Loucy (cell line): ENCODE measurements at regions not wholly inside any gene's neighbourhood (a gene's known extent, or its start where the extent isn't known, plus 50 kb on each side); places are given as distances from the start of the nearest gene placed in this dataset.

ENCODE experiments used
- EZH2phosphoT487 ChIP-seq: fragments of 200-600 bp; IDR thresholded peaks from 2 replicates; pipeline ENCODE4 v1.6.1; 2018; ENCODE audit warnings: antibody characterized with exemption, mild to moderate bottlenecking, moderate library complexity, borderline replicate concordance
- TF ChIP-seq, protein P1 (sequence below): fragments of 200-600 bp; sonication (generic); conservative IDR thresholded peaks from 2 replicates; pipeline ENCODE4 v1.5.1; 2014; ENCODE audit warnings: mild to moderate bottlenecking, antibody characterized with exemption, low read length

DNA sequence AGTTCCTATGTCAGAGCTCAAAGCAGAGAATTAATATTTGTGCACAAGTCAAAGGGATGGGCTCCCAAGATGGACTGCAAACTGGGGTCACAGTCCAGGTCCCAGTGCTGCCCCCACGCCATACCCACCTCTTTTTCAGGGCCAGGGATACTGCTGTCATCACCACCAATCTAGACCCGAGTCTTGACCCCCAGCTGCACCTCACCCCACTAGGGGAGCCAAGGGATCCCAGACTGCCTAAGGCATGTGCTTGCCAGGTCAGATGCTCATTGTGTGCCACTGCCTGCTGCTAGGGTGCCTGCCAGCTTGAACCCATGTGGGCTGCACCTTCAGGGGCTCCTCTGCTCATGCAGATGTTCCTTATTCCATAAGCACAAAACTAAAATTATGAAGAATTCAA is 215.6 kb upstream of the NREP start:
- TF ChIP-seq, protein P1, sequence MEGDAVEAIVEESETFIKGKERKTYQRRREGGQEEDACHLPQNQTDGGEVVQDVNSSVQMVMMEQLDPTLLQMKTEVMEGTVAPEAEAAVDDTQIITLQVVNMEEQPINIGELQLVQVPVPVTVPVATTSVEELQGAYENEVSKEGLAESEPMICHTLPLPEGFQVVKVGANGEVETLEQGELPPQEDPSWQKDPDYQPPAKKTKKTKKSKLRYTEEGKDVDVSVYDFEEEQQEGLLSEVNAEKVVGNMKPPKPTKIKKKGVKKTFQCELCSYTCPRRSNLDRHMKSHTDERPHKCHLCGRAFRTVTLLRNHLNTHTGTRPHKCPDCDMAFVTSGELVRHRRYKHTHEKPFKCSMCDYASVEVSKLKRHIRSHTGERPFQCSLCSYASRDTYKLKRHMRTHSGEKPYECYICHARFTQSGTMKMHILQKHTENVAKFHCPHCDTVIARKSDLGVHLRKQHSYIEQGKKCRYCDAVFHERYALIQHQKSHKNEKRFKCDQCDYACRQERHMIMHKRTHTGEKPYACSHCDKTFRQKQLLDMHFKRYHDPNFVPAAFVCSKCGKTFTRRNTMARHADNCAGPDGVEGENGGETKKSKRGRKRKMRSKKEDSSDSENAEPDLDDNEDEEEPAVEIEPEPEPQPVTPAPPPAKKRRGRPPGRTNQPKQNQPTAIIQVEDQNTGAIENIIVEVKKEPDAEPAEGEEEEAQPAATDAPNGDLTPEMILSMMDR, result no peak
- no peak for TF ChIP-seq EZH2phosphoT487
